Panc1 (cell line): ENCODE measurements at regions not wholly inside any gene's neighbourhood (a gene's known extent, or its start where the extent isn't known, plus 50 kb on each side); places are given as distances from the start of the nearest gene placed in this dataset.

Source experiments
- ATAC-seq: fragments of 200-7000 bp; cut with Tn5 transposase; 2 replicates; pipeline ENCODE4 v1.9.1; 2020; ENCODE audit warnings: mild to moderate bottlenecking, moderate library complexity
- BruUV-seq: library from RNA; stranded (reverse); fragments of 400-500 nt; replicated peaks from 2 replicates; lab custom pipeline; 2021; lab: Mats Ljungman, UMichigan
- CTCF ChIA-PET: fragments of 300-600 bp; sonication (Branson Sonifier 250); formaldehyde crosslinking; loops from one replicate; lab custom pipeline; 2022; ENCODE audit warnings: antibody characterized with exemption; lab: Charles Lee
- POLR2A ChIA-PET: fragments of 300-600 bp; sonication (Branson Sonifier 250); formaldehyde crosslinking; loops from one replicate; lab custom pipeline; 2022; ENCODE audit warnings: antibody characterized with exemption; lab: Charles Lee
- DNase-seq: peaks from one replicate; pipeline ENCODE4 v3.0.0-alpha.2; 2010; ENCODE audit warnings: low read depth, low spot score
- H3K27ac ChIP-seq: 2 replicates; pipeline ENCODE4 v1.5.1; 2011; ENCODE audit warnings: mild to moderate bottlenecking, low read length, inconsistent platforms
- H3K27me3 ChIP-seq: fragments of 200-500 bp; sonication (Bioruptor generic); 2 replicates; pipeline ENCODE4 v1.6.0; 2014; ENCODE audit warnings: low read length, inconsistent platforms; ENCODE audit not compliant: control insufficient read depth, insufficient read depth
- H3K36me3 ChIP-seq: fragments of 200-500 bp; sonication (Bioruptor generic); 2 replicates; pipeline ENCODE4 v1.5.1; 2014; ENCODE audit warnings: inconsistent platforms, mild to moderate bottlenecking, low read length, moderate library complexity; ENCODE audit not compliant: control insufficient read depth, insufficient read depth
- H3K4me1 ChIP-seq: 2 replicates; pipeline ENCODE4 v1.5.1; 2011; ENCODE audit warnings: inconsistent platforms, mild to moderate bottlenecking, low read length, moderate library complexity; ENCODE audit not compliant: control insufficient read depth, insufficient read depth
- H3K4me3 ChIP-seq, 2 experiments: 2 replicates each; pipeline ENCODE4 v1.5.1; 2011 to 2012; ENCODE audit warnings: low read depth in 2 of 2, low read length in 2 of 2, mild to moderate bottlenecking in 2 of 2, inconsistent platforms in 1 of 2, moderate library complexity in 1 of 2
- H3K9me3 ChIP-seq: fragments of 200-500 bp; sonication (Bioruptor generic); 2 replicates; pipeline ENCODE4 v1.5.1; 2014; ENCODE audit warnings: low read depth, mild to moderate bottlenecking, inconsistent platforms, low read length, moderate library complexity; ENCODE audit not compliant: control insufficient read depth, insufficient read depth
- CTCF ChIP-seq: fragments of 450-650 bp; IDR thresholded peaks from 2 replicates; pipeline ENCODE4 v1.5.1; 2017; ENCODE audit warnings: mild to moderate bottlenecking
- POLR2AphosphoS5 ChIP-seq: IDR thresholded peaks from 2 replicates; pipeline ENCODE4 v1.6.1; 2012; ENCODE audit warnings: mild to moderate bottlenecking, low read depth, low read length, moderate library complexity
- REST ChIP-seq, 2 experiments: IDR thresholded peaks; 2 replicates each; pipeline ENCODE4 v1.6.1; 2011 to 2012; ENCODE audit warnings: low read depth in 2 of 2, control low read depth in 1 of 2, low read length in 1 of 2, mild to moderate bottlenecking in 1 of 2, moderate library complexity in 1 of 2; ENCODE audit not compliant: insufficient read depth in 1 of 2
- SIN3A ChIP-seq: IDR thresholded peaks from 2 replicates; pipeline ENCODE4 v1.6.1; 2012; ENCODE audit warnings: low read depth, mild to moderate bottlenecking, low read length, moderate library complexity, borderline replicate concordance; ENCODE audit not compliant: insufficient read depth
- TCF7L2 ChIP-seq: IDR thresholded peaks from 2 replicates; pipeline ENCODE4 v1.6.1; 2011; ENCODE audit warnings: mild to moderate bottlenecking, low read depth, low read length, inconsistent platforms
- in situ Hi-C: cut with HindIII; loops from 2 replicates; pipeline ENCODE4 v1.10.0; 2016; ENCODE audit warnings: low sequenced_read_pairs, low pct_unique_long_range_greater_than_20kb
- intact Hi-C: fragments of 100-400 bp; cut with micrococcal nuclease; formaldehyde crosslinking; loops from one replicate; pipeline ENCODE4 v1.10.0; 2022; ENCODE audit not compliant: unreplicated experiment

- DNase-seq (no peak), ATAC-seq (no peak)
- no TSS peak for BruUV-seq
- ChIA-PET POLR2A (no interaction called here), CTCF (no interaction called here)
- Histone ChIP-seq H3K36me3 (no peaks in the 10 kb centered on the region), H3K4me1 (no peaks in the 10 kb centered on the region), H3K27me3 (no peaks in the 10 kb centered on the region), H3K9me3 (no peaks in the 10 kb centered on the region), H3K4me3 (no peak overlapping the region), H3K27ac (no peak overlapping the region)
- in situ Hi-C loops = no loop called here
- TF ChIP-seq REST (IDR thresholded peaks at IDR 0.05; ENCODE audit: insufficient read depth in 1 of 2, low read depth in 2 of 2, low read length in 1 of 2) = no peak
- no peak for TF ChIP-seq SIN3A
- no peak for TF ChIP-seq TCF7L2
- no peak for TF ChIP-seq CTCF
- TF ChIP-seq POLR2AphosphoS5 = no peak
- intact Hi-C loops = no loop called here
Observed at GRCh38 chr5:165139721-165140120, 1634.3 kb downstream of the MAT2B start.

- no peaks in the 10 kb centered on the region for H3K9me3 ChIP-seq
- H3K4me3 ChIP-seq = no peak overlapping the region
- DNase-seq (no peak), ATAC-seq (no peak)
- POLR2A ChIA-PET = no interaction called here
- no peaks in the 10 kb centered on the region for H3K36me3 ChIP-seq
- intact Hi-C loops (no loop called here), in situ Hi-C loops (no loop called here)
- no peak overlapping the region for H3K27ac ChIP-seq
- BruUV-seq = no TSS peak
- CTCF ChIA-PET = no interaction called here
- no peaks in the 10 kb centered on the region for H3K4me1 ChIP-seq
- no peaks in the 10 kb centered on the region for H3K27me3 ChIP-seq
- TF ChIP-seq TCF7L2 (no peak), POLR2AphosphoS5 (no peak), REST (IDR thresholded peaks at IDR 0.05; ENCODE audit: insufficient read depth in 1 of 2, low read depth in 2 of 2, low read length in 1 of 2) (no peak), SIN3A (no peak), CTCF (no peak)
Observed at GRCh38 chr5:165143741-165144140, 1638.3 kb downstream of the MAT2B start.
